Uterus (tissue), 2 donors: ENCODE measurements at regions not wholly inside any gene's neighbourhood (a gene's known extent, or its start where the extent isn't known, plus 50 kb on each side); places are given as distances from the start of the nearest gene placed in this dataset.

Experiments
- POLR2A ChIP-seq, 2 donors: fragments of 450-650 bp; IDR thresholded peaks; one replicate each; pipeline ENCODE4 v1.6.1; 2016; ENCODE audit warnings: antibody characterized with exemption in 2 of 2, mild to moderate bottlenecking in 1 of 2, moderate library complexity in 1 of 2
- TF ChIP-seq, protein P1 (sequence below), 4 experiments: fragments of 200-600 bp in 2 of 4; fragments of 450-650 bp in 2 of 4; sonication (generic) in 2 of 4; IDR thresholded peaks; one replicate each; pipeline ENCODE4 v1.5.1; 2016 to 2019; ENCODE audit warnings: antibody characterized with exemption in 4 of 4, mild to moderate bottlenecking in 2 of 4, moderate library complexity in 1 of 4

DNA sequence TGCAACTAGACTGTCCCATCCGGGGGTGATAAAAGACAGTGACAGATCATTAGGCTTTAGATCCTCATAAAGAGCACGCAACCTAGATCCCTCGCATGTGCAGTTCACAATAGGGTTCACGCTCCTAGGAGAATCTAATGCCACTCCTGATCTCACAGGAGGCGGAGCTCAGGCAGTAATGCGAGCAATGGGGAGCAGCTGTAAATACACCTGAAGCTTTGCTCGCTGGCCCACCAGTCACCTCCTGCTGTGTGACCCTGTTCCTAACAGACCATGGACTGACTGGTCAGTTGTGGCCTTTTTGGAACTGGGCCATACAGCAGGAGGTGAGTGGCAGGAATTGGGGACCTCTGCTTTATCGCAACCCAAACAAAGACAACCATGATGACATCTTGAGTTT lies 173.2 kb downstream of the DLEU7 start:
- TF ChIP-seq, protein P1, sequence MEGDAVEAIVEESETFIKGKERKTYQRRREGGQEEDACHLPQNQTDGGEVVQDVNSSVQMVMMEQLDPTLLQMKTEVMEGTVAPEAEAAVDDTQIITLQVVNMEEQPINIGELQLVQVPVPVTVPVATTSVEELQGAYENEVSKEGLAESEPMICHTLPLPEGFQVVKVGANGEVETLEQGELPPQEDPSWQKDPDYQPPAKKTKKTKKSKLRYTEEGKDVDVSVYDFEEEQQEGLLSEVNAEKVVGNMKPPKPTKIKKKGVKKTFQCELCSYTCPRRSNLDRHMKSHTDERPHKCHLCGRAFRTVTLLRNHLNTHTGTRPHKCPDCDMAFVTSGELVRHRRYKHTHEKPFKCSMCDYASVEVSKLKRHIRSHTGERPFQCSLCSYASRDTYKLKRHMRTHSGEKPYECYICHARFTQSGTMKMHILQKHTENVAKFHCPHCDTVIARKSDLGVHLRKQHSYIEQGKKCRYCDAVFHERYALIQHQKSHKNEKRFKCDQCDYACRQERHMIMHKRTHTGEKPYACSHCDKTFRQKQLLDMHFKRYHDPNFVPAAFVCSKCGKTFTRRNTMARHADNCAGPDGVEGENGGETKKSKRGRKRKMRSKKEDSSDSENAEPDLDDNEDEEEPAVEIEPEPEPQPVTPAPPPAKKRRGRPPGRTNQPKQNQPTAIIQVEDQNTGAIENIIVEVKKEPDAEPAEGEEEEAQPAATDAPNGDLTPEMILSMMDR (IDR thresholded peaks at IDR 0.05), result no peak
- no peak for TF ChIP-seq POLR2A (IDR thresholded peaks at IDR 0.05)
